ENCODE measurements at regions not wholly inside any gene's neighbourhood (a gene's known extent, or its start where the extent isn't known, plus 50 kb on each side); places are given as distances from the start of the nearest gene placed in this dataset.
A peak's percentile ranks its signal among the peaks of the same experiment; 100 is the strongest.

DNA sequence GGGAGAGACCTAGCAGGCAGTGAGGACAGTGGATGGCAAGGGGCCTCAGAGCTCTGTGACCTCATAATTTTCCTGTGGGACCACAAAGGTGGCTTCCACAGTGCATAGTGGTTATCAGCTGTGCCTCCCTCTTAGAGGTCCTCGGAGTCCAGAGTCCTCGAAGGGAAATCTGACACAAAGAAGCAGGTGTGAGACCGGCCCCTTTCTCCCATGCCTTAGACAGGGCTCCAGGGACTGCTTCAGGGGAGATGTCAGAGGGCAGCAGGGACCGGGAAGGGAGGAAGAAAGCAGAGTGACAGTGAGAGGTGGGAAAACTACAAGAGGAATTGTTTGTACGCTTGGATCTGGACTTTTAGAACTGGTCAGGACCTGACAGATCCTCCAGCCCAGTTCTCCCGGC is 66.3 kb downstream of the BAMBI start:
- peak in 2 of 3 donors; percentile 39 to 51 for TF ChIP-seq POLR2A (IDR thresholded peaks at IDR 0.05)
- TF ChIP-seq, protein P1, sequence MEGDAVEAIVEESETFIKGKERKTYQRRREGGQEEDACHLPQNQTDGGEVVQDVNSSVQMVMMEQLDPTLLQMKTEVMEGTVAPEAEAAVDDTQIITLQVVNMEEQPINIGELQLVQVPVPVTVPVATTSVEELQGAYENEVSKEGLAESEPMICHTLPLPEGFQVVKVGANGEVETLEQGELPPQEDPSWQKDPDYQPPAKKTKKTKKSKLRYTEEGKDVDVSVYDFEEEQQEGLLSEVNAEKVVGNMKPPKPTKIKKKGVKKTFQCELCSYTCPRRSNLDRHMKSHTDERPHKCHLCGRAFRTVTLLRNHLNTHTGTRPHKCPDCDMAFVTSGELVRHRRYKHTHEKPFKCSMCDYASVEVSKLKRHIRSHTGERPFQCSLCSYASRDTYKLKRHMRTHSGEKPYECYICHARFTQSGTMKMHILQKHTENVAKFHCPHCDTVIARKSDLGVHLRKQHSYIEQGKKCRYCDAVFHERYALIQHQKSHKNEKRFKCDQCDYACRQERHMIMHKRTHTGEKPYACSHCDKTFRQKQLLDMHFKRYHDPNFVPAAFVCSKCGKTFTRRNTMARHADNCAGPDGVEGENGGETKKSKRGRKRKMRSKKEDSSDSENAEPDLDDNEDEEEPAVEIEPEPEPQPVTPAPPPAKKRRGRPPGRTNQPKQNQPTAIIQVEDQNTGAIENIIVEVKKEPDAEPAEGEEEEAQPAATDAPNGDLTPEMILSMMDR (IDR thresholded peaks at IDR 0.05): no peak
- intact Hi-C loops (cut with DNase I): no loop called here
- H3K36me3 ChIP-seq (replicated peaks in 1 of 2; ENCODE audit: insufficient read depth in 1 of 2, low read depth in 2 of 2): no peaks in the 10 kb centered on the region
- no peak overlapping the region for H3K4me3 ChIP-seq
- peaks cover 22% of the 10 kb centered on the region for H3K4me1 ChIP-seq
- H3K27me3 ChIP-seq: no peaks in the 10 kb centered on the region
- 12 to 22% methylated on average over 6 of the region's 6 CpGs for WGBS, 2 donors
- H3K9me3 ChIP-seq: no peaks in the 10 kb centered on the region
- DNase-seq (peak; percentile 67 to 85 (median 78)), ATAC-seq (peak; percentile 93)
- peak overlapping the region; percentile 25 to 81 (median 60) for H3K27ac ChIP-seq

DNA sequence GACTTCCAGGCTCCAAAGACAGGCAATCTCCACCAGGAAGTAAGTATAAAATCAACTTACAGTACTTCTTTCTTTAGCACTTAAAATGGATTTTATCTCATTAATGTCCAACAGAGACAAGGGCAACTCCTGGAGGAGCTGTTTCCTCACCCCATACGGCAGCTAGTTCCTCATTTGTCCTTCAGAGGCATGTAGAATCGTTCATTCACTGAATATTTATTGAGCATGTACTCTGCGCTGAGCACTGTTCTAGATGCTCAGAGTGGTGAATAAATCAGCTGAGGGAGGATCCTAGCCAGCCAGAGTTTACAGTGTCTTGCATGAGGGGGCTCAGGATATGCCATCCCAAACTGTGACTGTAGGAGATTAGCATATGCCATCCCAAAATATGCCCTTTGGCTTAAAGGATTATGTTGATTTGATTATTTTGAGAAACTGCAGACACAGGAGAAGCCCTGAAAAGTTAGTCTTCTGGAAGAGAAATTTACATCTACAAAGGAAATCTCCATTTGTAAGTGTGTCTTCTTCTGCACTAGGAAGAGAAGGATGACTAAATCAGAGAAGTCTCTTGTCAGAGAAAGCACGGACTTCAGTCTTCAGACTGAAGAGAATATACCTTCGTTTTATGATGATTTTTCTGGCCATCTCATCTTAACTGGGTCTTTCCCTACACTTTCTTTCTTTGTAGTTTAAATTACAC is 66.9 kb downstream of the BAMBI start:
- Histone ChIP-seq H3K36me3 (replicated peaks in 1 of 2; ENCODE audit: insufficient read depth in 1 of 2, low read depth in 2 of 2) (no peaks in the 10 kb centered on the region), H3K27ac (peak overlapping the region; percentile 25 to 81 (median 60)), H3K4me1 (peaks cover 22% of the 10 kb centered on the region), H3K4me3 (no peak overlapping the region), H3K27me3 (no peaks in the 10 kb centered on the region), H3K9me3 (no peaks in the 10 kb centered on the region)
- ATAC-seq: peak; percentile 43
- DNase-seq: no peak
- WGBS, 2 donors: 44 to 51% methylated on average over 5 of the region's 5 CpGs
- intact Hi-C loops (cut with DNase I): no loop called here
- TF ChIP-seq, protein P1 (IDR thresholded peaks at IDR 0.05): no peak
- no peak for TF ChIP-seq POLR2A (IDR thresholded peaks at IDR 0.05)

DNA sequence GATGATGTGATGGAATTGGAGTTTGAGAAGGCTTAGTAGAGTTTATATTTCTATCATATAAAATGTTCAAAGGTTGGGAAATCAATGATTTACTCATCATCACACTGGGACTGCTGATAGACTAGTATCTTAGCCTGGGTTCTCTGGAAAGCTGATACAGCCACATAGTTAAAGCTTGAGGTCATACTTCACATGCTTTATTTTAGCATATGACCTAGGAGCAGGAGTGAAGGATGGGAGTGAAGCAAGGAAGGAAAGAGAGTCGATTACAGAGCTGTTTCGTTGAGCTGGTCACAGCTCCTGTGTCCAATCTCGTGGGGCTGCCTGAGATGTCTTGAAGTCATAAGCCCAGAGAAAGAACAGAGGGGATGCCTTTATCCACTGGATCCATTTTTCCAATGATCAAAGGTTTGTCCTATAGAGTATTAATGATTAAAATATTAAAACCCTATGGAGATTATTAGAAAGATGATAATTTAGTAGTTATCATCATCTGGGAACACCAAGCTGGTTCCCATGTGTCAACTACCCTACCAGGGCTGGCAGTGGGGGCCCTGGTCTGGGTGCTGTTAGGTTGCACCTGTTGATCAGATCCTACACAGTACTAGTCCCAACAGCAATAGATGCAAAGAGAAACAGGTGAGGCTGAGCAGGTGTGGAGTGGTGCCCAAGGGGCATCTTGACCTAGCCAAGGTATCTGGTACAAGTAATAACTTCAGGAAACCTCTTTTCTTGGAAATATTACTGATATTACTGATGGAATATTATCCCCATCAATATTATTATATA is 77.8 kb downstream of the BAMBI start:
- intact Hi-C loops (cut with DNase I): no loop called here
- DNase-seq (no peak), ATAC-seq (peak; percentile 71)
- 70 to 80% methylated on average over 3 of the region's 3 CpGs for WGBS, 2 donors
- no peak overlapping the region for H3K4me3 ChIP-seq
- no peak overlapping the region for H3K27ac ChIP-seq
- H3K27me3 ChIP-seq: no peaks in the 10 kb centered on the region
- no peaks in the 10 kb centered on the region for H3K4me1 ChIP-seq
- H3K36me3 ChIP-seq (replicated peaks in 1 of 2; ENCODE audit: insufficient read depth in 1 of 2, low read depth in 2 of 2): no peaks in the 10 kb centered on the region
- H3K9me3 ChIP-seq: no peaks in the 10 kb centered on the region
- TF ChIP-seq, protein P1 (IDR thresholded peaks at IDR 0.05): no peak

DNA sequence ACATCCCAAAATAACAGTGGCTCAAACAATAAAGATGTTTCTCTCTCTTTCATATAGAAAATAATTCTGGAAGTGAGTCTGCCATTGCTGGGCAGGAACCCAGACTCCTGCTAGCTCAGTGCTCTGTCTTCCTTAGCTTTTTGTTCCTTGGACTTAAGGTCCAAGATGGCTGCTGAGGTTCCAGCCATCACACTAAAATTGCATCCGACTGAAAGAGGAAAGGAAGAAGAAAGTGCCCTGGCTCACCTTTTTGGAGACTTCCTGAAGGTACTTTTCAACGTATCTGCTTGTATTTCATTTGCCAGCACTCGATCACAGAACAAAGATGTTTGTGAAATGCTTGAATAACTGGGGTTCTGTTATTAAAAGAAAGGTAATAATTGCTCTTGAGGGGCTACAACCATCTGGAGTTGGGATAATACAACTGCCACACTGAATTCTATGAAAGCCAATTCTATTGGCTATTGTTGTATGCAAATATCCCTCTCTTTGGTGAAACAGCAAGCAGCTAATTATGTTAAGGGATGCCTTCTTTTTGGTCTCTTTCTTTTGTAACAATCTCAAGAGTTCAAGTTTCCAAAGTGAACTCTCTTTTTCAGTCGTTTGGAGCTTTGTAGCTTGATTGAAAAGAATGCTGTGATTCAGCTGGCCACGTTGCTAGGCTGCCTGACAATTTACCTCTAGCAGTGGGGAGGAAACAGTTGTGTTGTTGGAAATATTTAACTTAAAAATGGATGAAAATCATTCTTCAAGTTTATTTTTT is 83.9 kb downstream of the BAMBI start:
- Histone ChIP-seq H3K9me3 (no peaks in the 10 kb centered on the region), H3K27me3 (no peaks in the 10 kb centered on the region), H3K4me3 (no peak overlapping the region), H3K36me3 (replicated peaks in 1 of 2; ENCODE audit: insufficient read depth in 1 of 2, low read depth in 2 of 2) (no peaks in the 10 kb centered on the region), H3K4me1 (no peaks in the 10 kb centered on the region), H3K27ac (no peak overlapping the region)
- DNase-seq (no peak), ATAC-seq (no peak)
- intact Hi-C loops (cut with DNase I): no loop called here
- 64 to 67% methylated on average over 5 of the region's 5 CpGs for WGBS, 2 donors
- no peak for TF ChIP-seq POLR2A (IDR thresholded peaks at IDR 0.05)
- TF ChIP-seq, protein P1 (IDR thresholded peaks at IDR 0.05): no peak
